RCC 7860 (cell line): ENCODE measurements at regions not wholly inside any gene's neighbourhood (a gene's known extent, or its start where the extent isn't known, plus 50 kb on each side); places are given as distances from the start of the nearest gene placed in this dataset.
"Not testable (repeated sequence)": the region's sequence is repeated elsewhere in the genome, so short reads cannot be mapped to it uniquely, and the experiment has no call there.

Source experiments
- DNase-seq: peaks from one replicate; pipeline ENCODE4 v3.0.0-alpha.2; 2015; ENCODE audit warnings: low spot score
- FAIRE-seq: peaks from 2 replicates; lab custom pipeline; 2012; peaks lifted over from hg19 to GRCh38; lab: Jason Lieb, UNC

DNA sequence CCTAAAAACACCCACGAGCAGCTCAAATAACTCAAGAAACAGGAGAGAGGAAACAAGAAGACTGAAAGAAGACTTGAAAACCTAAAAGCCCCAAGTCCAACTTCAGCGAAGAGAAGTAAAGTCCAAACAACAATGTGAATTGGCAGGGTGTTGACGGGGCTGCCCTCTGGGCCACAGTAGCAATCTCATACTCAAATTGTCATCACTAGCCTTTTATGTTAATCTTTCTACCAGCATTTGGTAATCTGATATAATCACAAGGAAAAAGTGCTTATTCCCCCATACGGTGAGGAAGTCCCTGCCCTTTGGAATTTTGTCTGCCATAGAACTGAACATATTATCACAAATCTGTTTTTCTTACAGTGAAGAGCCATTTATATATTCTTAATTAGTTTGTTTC, 51.5 kb upstream of the IFNE start:
- FAIRE-seq (no peak), DNase-seq (no peak)

DNA sequence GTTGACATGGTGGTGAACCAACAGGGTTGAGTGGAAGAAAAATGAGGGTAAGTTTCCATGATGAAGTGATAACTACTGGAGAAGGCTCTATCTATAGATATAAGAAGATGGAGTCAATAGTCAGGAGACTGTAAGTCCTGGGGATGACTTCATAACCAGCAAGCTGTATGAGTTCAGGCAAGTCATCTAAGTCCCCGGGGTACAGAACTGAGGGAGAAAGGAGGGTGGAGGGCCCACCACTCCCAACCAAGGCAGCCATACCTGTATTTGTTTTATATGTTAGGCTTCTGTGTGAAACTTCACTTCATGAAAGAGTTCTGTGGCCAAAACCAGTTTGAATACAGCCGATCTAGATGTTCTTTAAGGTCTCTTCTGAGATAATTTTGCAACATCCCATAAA, 53.3 kb upstream of the IFNE start:
- DNase-seq, result no peak
- FAIRE-seq, result no peak

DNA sequence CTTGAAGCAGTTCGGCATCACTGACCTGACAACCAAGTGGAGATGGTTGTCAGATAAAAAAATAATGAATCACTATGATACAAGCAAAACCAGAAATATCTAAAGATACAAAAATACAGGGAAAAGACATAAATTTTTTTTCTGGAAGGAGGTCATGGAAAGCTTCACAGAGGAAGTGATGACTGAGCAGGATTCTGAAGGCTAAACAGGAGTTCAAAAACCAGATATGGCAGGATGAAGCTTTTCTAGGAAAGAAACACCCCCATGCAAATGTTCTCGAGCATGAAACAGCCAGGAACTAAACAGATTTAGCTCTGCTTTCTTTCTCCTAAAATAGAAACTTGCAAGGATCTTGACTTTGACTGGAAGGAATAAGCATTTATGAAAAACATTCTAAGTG, 60.7 kb upstream of the IFNE start:
- peak; percentile 73 for FAIRE-seq
- DNase-seq, result peak; percentile 37

DNA sequence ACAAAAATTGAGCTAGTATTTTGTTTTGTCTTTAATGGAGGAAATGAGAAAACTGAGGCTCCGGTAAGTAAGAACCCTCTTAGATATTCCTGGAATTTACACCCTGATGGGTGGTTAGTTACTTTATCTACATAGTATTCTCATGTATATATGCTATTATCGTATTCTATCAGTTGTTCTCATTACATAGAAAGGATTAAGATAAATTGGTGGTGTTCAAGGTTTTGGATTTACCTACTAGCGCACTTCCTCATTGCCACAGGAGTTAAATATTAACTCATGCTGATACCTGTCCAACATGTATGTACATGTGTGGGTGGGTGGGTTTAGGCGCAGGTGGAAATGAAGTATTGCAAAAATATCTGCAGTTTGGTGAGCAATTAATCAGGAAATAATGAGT, 61.1 kb upstream of the IFNE start:
- DNase-seq (no peak), FAIRE-seq (no peak)

DNA sequence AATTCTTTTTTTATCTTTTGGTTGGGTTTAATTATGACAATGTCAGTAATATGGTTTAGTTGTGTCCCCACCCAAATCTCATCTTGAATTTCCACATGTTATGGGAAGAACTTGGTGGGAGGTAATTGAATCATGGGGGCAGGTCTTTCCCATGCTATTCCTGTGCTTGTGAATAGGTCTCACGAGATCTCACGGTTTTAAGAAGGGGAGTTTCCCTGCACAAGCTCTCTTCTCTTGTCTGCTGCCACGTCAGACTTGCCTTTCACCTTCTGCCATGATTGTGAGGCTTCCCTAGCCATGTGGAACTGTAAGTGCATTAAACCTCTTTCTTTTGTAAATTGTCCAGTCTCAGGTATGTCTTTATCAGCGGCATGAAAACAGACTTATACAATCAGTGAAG, 61.7 kb upstream of the IFNE start:
- not testable (repeated sequence) for FAIRE-seq, DNase-seq

DNA sequence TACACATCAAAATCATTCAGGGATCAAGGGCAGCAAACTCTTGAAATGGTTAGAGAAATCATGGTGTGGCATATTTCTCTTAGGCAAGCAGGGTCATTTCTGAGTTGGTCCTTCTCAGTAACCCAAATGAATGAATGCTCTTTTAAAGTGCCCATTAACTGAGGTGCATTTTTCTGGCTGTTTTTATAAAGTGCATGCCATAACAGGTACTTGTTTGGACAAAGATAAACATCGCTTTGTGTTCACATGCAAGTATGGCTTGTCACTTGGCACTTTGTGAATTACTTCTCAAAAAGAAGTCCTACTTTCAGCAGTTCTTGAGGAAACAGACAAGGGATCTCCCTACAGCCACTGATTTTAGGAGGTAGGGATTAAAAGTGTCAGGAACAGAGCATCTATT, 64.8 kb upstream of the IFNE start:
- no peak for FAIRE-seq
- no peak for DNase-seq

DNA sequence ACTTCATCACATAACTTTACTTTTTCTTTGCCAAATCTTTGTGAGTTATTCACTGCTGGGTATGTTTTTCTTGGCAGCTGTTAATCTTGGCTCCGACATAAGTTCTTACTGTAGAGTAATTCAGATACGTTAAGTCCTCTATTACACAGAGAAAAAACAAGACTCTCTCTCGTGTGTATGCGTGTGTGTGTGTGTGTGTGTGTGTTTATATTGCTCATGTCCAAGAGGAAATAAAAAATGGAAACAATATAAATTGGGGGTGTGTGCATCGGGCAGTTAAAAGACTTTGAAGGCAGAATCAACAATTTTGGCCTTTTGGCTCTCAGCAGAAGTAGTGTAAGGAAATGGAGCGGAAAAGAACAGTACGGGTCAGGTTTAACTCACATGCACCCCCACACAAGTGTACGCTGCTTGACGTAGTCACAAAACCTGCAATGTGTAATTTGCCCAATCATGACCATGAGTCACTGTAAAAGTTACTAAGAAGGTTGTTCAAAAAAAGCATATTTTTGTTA, 67.2 kb upstream of the IFNE start:
- FAIRE-seq, result peak; percentile 89
- DNase-seq, result peak; percentile 69

DNA sequence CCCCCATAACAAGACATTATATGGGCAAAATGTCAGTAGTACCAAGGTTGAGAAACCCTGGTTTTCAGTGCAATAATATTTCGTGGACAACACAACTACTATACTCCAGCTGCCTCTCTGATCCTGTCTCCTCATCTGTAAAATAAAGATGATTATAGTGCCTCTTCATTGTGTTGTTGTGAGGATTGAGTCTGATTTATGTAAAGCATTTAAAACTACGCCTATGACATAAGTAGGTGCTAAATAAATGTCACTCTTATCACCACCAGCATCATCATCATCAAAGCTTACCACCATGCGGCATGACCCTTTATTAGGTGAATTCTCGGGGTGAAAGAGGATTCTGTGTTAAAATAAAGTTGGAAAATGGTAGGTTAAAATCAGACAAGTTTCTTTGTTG, 67.8 kb upstream of the IFNE start:
- FAIRE-seq, result no peak

DNA sequence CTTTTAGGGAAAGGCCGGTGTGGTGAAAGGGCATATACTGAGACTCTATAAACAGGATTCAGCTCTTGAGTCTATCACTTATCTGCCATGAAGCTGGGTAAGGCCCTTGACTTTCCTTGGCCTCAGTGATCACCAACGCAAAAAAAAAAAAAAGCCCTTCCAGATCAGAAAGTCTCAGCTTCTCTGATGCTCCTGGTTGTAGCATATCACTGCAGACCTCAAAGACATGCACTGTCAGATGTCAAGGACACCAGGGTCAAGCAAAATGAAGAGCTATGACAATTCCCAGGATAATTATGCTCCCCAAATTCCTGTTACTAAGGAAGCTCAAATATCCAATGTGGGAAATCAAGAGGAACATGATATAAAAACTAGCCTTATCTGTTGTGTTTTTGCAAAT, 68.3 kb upstream of the IFNE start:
- DNase-seq, result no peak
- no peak for FAIRE-seq

More for the DNA sequence above, 67.8 kb upstream of the IFNE start:
- no peak for DNase-seq

DNA sequence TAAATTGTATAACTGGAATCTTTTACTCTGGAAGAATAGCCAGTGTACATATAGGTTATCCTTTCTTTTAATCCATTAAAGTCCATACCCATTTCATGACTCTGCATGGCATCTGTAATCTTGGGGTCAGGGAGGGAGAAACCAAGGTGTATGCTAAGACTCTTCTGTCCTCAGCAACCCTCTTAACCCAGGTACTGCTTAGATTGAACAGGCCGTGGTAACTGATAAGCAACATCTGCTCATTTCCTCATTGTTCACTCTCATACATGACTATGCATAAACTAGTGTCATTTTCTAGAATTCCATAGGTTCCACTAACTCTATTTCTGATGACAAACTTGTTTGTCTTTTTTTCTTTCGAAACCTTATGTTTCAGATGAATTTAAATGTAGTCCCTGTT, 69.3 kb upstream of the IFNE start:
- DNase-seq (no peak), FAIRE-seq (no peak)

DNA sequence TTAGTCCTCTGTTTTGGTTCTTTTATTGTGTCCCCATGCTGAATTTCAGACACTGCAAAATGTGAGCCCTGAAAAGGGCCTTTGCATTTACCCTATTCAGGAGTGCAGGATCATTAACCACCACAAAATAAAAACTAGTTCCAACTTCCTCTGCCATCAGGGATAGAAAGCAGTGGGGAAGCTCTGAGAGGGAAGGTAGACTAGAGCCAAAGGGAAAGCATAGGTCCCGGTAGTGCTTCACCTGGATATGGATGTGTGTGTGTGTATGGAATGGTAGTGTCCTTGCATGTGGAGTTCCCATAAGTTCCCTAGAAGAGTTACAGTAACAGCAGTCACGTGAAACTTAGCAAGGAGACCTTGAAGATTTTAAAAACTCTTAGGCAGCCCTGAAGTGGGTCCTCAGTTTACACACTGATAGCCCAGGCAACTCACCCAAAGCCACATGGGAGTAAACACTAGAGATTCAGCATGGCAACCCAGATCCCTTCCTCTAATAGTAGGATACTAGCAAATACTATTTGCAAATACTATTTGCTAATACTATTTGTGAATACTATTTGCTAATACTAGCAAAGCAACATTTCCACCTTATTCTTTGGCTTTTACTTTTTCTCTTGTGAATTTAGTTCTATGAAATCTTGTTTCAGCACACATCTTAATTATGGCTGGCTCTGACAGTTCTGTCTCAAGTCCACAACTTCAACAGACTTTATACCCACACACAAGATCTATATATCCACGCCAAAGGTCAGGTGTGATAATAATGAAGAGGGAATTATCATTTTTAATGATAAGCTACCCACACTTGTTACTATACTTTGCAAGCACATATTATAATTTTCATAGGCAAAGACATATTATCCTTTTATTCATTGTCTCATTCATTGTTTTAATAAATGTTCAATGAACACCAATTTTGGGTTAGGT, 70.4 kb upstream of the IFNE start:
- DNase-seq (no peak), FAIRE-seq (no peak)

DNA sequence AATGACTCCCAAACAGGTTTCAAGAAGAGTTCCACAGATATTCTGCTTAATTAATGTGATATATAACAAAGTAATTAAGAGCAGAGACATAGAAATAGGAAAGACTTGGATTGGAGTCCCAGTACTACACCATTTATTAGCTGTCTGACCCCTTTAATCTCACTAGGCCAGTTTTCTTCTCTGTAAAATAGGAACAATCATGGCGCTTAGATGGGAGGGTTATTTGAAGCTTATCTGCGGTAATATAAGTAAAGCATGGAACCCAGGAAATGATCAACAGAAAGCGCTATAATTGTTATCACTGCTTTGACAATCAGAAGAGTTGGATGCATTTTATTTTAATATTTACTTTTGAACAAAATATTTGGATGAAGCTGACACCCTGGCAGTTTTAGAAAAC, 71.3 kb upstream of the IFNE start:
- FAIRE-seq (no peak), DNase-seq (no peak)

DNA sequence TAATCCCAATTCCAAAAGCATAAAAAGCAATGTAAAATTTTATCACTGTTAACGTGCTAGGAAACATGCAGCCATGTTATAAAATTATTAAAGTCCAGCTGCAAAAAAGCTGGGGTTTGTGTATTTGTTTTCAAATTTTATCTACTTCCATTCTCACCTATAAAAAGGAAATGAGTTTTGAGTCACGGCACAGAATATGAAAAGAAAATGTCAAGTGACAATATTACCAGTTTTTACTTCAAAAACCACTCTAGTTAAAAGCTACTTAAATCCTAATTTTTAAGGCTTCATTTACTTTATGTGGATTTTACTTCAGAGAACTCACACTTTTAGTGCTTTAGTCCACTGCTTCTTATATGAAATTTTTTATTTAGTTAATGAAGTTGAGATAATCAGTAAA, 72.7 kb upstream of the IFNE start:
- DNase-seq (no peak), FAIRE-seq (no peak)

DNA sequence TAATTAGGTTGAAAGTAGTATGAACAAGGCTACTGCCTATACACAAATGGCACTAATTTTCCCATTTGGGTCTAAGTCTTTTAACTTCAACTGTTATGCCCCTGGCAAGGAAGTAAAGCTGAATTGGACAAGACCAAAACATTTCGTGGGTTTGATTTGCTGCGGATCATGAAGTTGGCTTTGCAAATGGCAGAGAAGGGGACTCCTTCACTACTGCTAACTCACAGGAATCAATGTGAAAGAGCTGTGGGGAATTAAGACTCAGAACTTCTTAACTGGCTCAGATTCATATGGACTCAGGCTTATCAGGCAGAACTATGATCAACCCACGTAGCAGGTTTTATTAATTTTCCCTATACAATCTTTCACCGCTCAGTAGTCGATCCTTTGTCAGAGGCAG, 73.8 kb upstream of the IFNE start:
- no peak for FAIRE-seq
- DNase-seq, result no peak

DNA sequence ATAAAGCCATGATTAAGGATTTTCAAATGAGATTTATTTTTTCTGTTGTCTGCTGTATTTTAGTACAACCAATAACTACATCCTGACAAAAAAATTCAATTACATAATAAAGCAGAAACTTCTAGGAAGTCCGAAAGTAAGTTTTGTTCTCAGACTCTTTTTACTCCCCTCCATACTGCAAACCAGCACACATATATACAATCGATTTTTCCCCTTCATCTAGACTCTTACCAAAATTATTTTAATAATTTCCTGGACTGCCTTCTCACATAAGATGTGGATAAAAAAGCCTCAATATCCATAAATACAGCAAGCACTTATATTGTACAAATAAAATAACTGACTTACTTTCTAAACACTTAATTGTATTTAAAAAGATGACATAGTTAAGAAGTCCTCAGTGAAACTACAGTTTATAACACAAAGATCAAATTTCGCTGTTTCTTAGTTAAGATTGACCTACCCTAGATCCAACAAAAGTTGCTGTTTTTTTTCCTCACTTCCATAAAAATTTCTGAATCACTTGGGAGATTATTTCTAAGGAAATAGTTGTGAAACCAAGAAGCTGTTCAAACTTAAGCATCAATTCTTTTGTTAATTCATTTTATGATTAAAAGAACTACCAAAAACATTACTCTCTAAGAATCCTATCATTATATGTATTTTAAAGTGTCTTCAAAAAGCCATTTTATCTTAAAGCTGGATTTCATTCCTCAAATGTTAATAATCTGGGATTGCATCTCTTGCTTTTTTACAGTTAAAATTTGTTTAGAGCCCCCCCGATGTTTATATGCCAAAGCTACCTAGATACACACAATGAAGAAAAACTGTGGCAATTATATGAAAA, 74.7 kb upstream of the IFNE start:
- peak; percentile 17 for FAIRE-seq
- no peak for DNase-seq

DNA sequence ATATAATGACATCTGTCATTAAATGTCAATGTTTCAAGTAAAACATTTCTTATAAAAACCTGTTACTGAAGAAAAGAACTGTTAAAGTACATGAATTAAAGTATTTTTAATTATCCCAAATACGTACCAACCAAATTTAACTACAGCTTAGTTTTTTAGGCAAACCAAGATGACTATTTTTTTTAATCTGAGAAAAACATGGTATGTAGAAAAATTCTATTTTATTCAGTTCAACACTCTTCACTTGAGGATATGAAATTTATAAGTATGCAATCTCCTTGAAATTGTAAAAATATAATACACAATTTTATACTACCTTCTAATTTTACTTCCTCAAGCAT, 75.3 kb upstream of the IFNE start:
- FAIRE-seq (peak; percentile 48), DNase-seq (no peak)

DNA sequence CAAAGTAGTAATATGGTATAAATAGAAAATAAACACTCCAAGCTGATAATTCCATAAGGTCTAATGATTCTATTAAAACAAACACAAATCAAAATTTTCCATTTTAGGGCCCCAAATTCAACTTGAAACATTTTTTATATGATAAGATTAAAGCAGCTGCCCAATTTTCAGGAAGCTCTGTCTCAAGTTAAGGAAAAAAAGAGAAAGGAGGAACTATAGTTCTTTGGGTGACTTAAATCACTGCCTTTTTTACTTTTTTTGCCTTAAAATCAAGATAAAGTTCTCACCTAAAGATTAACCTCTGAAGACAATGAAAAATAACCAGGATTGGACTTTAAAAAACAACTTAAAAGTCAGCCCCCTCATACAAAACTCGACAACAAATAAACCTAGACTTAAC, 76.0 kb upstream of the IFNE start:
- no peak for FAIRE-seq
- no peak for DNase-seq

DNA sequence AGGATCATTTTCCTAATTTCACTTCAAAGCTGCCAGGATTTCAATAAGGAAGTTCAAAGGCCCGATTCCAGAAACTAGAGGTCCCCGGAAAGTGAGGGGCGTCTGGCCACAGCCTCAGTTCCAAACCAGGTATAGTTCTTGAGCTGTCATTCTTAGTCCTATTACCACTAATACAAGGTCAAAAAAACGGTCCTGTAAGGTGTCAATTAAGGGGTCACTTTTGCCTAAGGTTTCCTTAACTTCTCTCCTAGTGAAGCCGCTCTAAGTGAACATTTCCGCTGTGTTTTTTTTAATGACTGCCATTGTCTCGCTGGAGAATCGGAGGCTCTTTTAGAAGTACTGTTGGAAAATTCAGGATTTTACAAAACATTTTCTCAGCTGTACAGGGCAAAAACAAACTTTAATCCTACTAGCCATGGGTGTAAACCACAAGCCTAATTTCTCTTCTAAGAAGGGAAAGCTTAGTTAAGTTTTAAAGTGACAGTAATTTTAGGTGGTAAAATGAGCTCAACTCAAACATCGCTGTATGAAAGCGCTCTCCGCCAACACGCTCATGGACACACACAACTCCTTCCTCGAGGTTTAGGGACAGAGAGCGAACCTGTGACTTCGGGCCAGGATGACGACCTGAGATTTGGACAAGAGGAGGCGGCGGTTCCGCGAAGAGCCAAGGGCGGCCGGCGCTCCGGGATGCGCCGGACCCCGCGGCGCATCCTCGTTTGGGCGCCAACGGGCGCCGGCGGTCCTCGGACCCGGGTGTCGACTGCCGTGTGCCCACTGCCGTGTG, 76.7 kb upstream of the IFNE start:
- DNase-seq, result peak; percentile 24
- FAIRE-seq, result no peak

DNA sequence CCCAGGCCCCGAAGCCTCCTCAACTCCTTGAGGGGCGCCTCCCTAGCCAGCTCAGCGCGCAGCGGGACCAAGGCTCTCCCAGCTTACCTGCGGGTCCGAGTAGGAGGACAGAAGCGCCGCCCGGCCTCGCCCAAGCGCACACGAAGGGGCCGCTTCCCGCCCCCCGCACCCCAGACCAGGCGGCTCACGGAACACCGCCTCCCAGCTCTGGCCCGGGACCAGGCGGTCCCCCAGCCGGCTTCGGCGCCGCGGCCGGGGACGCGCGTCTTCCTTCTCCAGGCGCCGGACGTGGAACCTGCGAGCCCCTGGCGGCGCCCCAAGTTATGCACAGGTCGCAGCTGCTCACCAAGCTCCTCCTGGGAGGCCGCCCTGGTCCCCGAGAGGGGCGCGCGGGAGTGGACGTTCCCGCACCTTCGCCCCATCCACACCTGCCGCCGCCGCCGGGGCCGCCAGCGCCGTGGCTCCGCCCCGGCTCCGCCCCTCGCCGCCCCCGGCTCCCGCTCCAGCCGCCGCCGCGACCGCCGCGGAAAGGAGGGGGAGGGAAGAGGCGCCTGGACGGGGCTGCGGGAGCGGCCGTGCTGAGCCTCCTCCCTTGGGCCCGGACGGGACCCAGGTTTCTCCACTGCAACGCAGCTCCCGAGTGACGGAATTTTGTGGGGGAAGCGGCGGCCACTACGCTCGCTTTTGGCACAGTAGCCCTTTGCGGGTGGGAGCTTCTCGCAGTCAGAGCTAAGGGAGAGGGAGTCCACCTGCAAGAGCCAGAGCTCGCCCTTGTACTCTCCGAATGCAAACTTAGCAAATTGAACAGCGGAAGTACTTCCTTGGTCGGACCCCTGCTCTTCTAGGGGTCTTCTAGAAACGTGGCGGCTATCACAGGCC, 77.5 kb upstream of the IFNE start:
- DNase-seq, result peak; percentile 46
- no peak for FAIRE-seq

DNA sequence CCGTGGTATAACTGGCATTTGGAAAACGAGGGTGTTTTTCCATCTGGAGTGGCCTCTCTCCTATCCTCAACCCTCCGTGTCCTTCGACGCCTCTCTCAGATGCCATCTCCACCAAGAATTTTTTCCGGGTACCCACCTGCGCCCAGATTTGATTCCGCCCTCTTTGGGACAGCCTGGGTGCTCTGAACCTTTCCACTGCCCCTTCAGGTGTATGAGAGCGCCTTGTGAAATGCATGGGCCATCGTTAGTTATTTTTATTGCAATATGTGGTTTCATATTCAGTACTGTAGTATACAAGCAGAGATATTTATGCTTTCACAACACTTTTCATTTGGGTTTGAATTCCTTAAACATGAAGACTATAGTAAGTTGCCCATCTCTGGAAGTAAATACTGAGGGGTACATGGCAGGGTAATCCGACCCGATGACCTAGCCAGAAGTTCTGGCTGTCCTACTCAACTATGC, 78.2 kb upstream of the IFNE start:
- no peak for FAIRE-seq

More for the DNA sequence above, 78.2 kb upstream of the IFNE start:
- DNase-seq, result no peak
